Suprapubic skin (tissue), 3 donors: ENCODE measurements at regions not wholly inside any gene's neighbourhood (a gene's known extent, or its start where the extent isn't known, plus 50 kb on each side); places are given as distances from the start of the nearest gene placed in this dataset.

Experiments used
- EP300 ChIP-seq: sonication (generic); formaldehyde crosslinking; IDR thresholded peaks from one replicate; pipeline ENCODE4 v1.6.1; 2017; ENCODE audit warnings: antibody characterized with exemption
- TF ChIP-seq, protein P1 (sequence below), 2 donors: fragments of 200-600 bp in 1 of 2; fragments of 450-650 bp in 1 of 2; sonication (generic) in 1 of 2; IDR thresholded peaks; one replicate each; pipeline ENCODE4 v1.5.1; 2016 to 2019; ENCODE audit warnings: antibody characterized with exemption in 2 of 2, mild to moderate bottlenecking in 1 of 2, moderate library complexity in 1 of 2

- TF ChIP-seq, protein P1, sequence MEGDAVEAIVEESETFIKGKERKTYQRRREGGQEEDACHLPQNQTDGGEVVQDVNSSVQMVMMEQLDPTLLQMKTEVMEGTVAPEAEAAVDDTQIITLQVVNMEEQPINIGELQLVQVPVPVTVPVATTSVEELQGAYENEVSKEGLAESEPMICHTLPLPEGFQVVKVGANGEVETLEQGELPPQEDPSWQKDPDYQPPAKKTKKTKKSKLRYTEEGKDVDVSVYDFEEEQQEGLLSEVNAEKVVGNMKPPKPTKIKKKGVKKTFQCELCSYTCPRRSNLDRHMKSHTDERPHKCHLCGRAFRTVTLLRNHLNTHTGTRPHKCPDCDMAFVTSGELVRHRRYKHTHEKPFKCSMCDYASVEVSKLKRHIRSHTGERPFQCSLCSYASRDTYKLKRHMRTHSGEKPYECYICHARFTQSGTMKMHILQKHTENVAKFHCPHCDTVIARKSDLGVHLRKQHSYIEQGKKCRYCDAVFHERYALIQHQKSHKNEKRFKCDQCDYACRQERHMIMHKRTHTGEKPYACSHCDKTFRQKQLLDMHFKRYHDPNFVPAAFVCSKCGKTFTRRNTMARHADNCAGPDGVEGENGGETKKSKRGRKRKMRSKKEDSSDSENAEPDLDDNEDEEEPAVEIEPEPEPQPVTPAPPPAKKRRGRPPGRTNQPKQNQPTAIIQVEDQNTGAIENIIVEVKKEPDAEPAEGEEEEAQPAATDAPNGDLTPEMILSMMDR (IDR thresholded peaks at IDR 0.05): no peak
- TF ChIP-seq EP300: no peak
Measured at GRCh38 chr5:4065472-4066320, 470.1 kb downstream of the IRX1 start.
